ENCODE measurements at regions not wholly inside any gene's neighbourhood (a gene's known extent, or its start where the extent isn't known, plus 50 kb on each side); places are given as distances from the start of the nearest gene placed in this dataset.
A peak's percentile ranks its signal among the peaks of the same experiment; 100 is the strongest.

DNA sequence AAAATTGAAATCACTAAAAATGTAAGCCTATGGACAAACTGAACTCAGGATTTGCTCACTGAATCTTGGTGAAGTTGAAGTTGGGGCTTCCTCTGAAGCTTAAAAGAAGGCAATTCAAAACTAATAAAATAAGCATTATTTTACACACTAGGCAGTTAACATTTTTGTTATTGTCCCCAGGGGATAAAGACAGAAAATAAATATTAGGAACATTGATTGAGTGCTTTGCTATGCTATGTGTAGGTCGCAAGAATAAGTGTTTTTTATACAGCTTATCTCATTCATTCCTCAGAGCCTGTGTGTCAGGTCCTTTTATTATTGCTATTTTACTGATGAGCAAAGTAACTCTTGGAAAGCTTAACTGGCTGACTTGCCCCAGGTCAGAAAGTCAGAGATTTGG, 82.2 kb downstream of the ZNF608 start:
- DNase-seq (ENCODE audit: low spot score): no peak

DNA sequence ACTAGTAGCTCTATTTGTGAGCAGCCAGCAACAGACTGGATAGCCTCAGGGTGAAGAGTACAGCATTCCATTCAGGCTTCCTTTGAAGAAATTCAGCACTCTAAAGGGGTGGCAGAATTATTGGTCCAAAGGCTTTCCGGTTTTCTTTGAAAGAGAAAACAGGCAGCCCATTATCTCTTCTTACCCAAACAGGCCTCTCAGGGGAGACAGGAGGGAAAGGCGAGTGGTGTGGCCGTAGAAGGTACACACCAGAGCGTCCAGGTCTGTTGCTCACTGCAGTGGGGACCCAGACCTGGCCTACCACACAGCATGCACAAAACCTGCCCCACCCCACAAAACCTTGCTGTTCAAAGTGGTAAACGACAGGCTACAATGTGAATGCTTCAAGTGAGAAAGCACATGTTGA, 83.3 kb downstream of the ZNF608 start:
- DNase-seq (ENCODE audit: low spot score): no peak

DNA sequence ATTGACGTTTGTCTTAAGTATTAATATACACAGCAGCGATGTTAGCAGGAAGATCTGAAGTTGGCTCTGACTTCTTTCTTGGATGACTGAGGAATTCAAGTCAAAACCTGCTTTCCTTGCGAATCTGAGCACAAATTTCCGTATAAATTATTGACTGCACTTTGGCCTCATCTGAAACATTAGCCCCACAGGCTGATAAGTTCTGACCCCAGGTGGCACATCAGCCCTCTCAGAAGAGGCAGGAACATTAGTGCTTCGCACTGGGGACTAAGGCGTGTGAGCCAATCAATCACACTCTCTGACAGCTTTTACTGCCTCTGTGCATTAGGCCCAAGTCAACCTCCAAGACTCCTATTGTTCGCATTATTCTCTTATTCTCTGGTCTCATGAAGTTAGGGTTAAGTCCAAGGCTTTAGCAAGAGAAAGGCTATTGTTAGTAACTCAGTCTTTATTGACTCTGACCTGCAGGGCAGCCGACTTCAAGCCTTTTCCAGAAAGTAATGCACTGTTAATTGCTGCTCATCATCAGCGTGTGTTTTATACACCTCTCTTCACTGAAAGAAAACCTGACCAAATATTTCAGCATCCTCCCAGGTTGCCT, 84.2 kb downstream of the ZNF608 start:
- DNase-seq (ENCODE audit: low spot score): peak; percentile 33

DNA sequence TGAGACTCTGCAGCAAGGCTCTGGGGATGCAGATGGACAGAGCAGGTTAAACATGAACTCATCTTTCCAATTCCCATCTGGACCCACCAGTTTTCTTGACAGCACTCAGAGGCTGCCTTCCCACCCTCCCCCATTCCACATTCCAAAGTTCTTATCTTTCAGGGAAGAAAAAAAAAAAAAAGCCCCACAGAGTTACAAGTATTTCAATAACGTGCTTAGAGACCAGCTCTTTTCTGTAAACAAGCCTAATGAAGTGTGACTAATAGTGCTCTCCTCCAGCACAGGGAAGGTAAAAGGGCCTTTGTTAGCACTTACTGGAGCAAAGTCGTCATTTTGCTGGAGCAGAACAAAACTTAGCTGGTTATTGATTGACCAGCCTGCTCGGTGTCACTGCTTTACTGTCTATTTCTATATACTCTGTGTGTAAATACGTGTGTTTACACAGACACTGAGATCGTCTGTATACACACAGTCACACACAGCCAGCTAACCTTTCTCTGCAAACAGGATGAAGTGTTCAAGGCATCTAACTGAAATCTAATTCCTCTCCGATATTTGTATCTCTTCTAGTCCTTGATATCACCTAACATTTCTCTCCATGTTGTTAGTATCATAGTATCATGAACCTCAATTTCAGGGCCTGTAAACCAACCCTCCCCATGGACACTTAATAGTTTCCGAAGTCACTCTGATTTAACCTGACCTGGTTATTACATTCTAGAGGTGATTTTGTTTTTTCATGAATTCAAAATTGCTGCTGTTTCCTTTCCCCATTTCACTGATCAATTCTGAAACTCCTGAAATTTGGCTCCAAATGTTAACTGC, 84.9 kb downstream of the ZNF608 start:
- peak; percentile 87 for DNase-seq (ENCODE audit: low spot score)

DNA sequence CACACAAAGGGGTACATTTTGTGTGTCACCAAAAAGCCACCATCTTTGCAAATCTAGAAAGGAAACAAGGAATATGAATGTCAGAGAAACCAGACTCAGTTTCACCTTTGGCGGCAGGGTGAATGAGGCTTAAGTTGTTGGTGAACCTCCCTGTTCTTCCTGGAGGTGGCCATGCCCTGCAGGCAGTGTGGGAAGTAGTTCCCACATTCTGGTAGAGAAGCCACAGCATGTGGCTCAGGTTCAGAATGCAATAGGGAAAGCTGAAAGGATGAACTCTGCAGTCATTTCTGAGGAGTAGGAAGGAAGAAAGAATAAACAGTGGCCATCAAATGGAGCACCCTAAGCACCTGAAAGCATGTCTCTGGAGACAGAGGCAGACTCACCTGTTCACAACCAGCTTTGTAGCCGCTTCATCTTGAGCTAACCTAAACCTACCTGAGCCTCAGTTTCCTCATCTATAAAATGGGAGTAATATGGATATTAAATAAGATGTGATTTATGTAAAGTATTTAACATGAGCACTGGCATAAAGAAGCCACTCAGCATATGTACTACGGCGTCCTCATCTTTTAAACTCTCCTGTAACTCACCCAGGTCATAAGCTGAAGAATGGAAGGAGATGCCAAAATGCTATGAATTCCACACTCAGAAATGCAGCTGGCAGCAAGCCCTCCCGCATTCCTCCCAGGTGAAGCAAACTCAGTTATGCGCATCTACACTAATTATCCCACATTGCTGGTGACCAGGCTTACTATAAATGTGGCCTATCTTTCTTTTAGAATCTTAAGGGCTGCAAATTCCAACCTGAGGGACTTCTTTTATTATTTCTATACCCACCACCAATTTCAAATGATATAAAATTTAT, 86.0 kb downstream of the ZNF608 start:
- peak; percentile 81 for DNase-seq (ENCODE audit: low spot score)

DNA sequence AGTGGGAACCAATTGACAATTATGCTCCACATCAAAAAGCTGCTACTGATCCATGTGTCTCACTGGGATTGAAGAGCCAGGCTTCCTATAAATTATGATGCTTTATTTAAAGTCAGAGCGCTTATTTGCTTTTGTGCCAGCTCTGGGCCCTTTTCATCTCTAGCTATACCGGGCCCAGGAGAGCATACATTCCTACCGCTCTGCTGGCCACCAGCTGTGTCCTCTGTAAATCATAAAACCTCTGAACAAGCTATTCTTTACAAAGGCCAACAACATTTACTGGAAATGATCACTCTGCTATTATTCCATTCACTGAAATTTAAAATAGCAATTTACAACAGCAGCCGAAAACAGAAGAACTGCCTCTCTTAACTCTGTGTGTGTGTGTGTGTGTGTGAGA, 86.6 kb downstream of the ZNF608 start:
- DNase-seq (ENCODE audit: low spot score): no peak

DNA sequence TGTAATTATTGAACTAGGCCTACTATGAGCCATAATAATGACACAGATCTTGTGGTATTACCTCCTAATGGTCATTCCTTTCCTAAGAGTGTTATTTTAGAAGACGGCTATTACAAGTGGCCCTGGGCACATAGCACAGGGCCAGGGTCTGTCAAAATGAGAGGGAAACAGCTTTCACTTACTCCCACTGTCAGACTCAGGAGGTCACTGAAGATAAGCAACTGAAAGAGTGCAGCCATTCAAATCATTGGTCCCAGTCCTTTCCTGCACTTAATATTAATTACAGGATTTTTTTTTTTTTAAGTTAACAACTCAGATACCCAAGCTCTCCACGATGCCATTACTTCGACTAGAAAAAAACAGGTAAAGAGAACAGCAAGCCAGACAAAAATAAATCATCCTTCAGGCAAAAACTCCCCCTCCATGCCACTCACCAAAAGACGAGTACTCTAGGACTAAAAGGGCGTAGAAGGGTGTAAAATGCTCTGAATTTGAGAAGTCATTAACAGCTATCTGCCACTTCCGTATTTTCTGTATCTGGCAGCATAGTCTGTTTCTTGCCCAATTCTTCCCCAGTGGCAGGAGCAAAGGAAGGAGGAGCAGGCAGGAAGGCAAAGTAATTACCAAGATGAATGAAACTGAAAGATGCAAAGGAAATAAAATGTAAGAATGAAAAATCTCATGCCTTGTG, 87.4 kb downstream of the ZNF608 start:
- no peak for DNase-seq (ENCODE audit: low spot score)

DNA sequence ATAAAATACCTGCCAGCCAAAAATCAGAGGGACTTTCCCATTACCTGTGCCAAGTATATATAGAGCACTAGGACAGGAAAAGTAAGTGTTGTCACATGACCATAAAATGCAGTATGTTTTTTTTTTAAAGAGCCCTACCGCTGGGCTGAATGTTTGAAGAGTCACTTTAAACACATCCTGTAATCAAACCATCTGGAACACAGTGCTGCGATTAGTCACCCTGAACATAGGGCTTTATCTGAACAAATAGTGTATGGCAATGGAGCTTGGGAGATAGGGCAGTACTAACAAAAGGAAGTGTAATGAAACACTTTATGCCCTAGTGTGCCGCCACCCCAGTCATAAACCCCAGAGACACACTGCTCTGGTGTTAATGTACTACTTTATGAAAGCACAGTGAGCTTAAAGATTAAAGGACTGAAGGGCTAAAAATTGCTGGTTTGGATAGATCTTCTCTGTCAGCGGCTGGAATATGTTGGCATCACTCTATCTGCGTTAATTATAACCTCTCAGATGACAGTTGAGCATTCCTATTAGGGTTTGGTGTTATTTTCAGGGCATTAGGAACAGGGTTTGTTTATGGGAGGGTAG, 90.4 kb downstream of the ZNF608 start:
- peak; percentile 87 for DNase-seq (ENCODE audit: low spot score)

DNA sequence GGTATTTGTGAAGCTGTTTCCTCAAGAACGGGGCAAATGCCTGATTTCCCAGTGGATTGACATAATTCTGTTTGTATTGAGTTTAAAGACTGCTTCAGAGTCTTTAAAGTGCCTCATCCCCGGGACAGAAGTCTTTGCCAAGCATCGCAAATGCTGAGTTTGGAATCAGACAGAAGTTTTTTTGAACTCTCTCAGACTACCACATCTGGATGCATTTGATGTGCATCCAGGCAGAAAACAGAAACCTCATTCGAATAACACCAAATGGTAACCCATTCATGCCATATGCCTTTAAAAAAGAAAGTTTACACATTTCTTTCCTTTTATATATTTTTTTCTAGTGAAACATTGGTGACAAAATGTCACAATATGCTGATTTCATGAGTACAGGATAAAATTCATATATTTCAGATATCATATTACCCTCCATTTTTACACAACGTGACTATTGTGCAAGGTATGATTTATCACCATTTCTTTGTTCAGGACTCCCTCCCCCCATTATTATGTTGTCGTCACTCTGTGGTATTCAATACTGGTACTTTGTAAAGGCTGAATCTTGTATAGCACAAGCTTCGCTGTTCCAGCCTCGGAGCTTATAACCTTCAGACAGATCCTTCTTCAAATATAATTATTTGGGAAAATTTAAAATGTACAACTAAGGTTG, 91.1 kb downstream of the ZNF608 start:
- DNase-seq (ENCODE audit: low spot score): no peak

DNA sequence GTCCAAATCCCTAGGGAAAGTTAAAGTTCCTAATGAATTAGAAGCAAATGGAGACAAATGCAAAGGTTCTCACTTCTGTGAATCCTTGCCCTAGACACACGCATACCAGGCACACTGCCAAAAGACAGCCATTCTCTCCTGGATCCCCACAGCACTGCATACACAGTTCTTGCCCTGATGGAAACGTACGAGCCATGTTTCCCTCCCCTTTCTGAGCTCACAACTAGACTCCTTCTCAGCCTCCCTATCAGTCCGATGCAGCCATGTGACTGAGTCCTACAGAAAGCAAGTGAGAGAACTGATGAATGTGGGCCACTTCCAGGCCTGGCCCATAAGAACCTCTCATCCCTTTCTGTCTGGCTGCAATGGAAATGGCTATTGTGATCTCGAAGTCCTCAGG, 92.0 kb downstream of the ZNF608 start:
- DNase-seq (ENCODE audit: low spot score): no peak

DNA sequence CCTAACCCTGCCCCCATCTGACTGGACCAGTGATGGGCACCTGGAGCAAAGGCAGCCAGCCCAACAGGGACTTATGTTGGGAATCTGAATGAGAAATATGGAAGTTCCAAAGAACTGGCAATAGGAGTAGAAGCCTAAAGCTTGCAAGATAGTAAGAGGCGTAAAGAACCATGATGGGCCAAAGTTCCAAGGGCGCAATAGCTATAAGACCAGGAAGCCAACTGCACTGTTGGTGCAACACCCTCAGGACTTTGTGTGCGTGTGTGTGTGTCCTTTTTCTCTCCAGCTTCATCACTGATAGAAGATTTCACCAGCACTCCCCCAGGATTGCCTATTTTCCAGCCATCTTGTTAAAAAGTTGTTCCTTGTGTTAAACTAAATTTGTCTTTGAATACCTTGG, 92.8 kb downstream of the ZNF608 start:
- no peak for DNase-seq (ENCODE audit: low spot score)

DNA sequence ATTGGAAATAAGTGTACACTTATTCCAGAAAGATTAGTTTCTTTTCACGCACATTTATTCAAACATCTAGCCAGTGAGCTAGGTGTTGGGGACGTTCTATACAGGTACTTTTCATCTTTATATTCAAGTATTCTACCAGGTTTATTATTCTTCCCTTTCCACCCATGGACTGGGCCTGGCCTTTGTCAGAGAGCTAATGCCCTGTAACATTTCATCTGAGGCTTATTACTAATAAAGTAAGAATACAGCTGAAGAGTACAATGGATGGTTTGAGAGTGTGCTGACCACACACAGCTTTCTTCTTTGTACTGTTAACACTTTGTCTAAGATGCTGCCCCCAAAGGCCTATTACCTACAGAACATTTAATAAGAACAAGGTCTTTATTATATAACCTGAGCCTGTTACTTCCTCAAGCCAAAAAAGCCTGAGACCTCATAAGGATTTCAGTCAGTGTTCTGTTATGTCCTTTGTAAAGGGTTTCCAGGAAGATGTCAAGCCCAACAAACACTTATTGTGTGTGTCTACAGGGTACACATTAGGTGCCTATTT, 93.5 kb downstream of the ZNF608 start:
- no peak for DNase-seq (ENCODE audit: low spot score)

DNA sequence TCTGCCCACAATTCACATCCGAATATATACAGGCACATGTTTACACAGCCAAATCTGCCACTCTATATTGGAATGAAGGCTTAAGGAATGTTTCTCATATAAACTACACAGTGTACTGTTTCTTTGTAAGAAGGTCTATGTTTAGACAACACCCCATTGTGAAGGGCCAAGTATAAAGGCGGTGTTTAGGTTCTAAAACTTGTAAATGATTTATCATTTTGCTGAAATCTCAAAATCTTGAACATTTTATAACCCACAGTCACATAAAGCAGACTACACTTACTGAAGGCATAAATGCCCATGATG, 94.0 kb downstream of the ZNF608 start:
- DNase-seq (ENCODE audit: low spot score): no peak

DNA sequence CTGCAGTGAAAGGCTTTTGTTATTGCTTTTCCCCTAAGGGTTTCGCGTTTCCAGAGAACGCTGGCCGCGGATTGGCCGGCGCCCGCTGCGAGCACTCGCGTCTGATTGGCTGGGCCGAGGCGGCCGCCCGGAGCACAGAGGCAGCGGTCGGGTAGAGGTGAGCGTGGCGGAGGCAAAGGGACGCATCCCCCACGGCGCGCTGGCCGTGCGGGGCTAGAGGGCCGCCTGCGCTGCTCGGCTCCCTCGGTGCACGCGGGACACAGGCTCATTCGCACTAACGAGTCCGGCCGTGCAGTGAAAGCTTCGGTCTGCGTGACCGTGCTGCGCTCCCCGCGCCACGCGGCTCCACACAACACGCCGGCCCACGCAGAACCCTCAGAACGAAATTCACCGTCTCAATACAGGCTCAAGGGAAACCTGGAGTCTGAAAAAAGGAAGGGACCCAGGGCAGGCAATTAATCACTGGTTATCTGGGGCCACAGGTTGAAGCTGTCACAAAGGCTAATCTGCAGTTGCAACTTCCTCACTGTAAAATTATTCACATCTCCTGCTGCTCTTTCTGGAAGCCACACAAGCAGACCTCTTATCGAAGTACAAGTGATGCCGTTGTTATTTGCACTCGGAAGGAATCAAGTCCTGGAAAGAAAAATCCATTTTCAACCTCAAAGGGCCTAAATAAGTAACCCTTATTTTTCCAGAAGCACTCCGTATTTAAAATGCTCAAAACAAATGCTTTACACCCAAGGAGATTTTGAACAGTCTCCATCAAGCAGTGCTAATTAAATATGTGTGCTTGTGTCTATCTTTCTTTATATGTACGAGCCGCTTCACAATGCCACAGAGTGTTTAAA, 94.6 kb downstream of the ZNF608 start:
- peak; percentile 51 for DNase-seq (ENCODE audit: low spot score)

DNA sequence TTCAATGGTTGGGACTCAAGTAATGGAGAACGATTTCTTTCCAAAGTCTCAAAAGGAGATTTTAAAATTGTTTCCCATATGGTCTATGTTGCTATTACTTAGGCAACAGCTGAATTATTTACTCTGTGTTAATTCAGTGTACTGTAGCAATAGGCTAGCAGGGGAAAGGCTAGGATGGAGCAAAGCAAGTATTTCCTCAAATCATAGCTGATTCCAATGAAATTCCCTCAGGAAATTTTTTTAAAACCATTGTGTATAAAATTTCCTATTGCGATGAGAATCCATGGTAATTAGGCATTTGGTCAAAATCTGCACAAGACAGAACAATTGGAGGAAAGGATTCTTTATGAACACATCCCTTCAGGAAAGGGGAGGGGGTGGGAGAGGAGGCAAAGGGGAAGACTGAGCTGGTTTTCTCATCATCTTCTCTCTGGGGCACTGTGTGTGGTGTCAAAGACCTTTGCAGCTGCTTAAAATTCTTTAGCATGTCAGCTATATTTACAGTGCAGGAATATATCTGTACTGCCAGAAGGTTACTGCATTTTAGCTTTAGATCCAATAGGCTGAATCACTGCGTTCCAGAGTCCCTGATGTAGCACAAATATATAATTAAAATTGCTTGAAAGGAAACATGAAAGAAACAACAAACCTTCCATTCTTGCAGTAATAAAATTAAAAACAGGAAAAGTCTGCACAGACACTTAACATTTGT, 95.3 kb downstream of the ZNF608 start:
- no peak for DNase-seq (ENCODE audit: low spot score)

DNA sequence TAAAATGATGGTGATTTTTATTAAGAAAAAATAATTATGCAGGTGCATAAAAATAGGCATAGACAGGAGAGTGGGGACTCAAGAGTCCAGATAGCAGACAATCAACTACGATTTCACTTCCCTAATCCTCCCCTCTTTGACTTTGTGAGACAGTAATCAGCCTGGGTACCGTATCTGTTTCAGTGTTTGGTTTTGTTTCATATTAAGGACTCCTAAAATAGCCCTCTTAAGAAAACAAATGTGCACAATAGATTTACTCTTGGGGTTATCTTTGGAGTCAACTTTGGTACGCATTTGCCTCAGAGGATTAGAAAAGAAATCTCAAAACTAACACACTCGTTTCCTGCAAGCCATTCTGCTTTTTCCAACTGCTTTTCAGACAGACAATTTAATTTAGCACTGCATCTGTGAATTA, 96.3 kb downstream of the ZNF608 start:
- no peak for DNase-seq (ENCODE audit: low spot score)

DNA sequence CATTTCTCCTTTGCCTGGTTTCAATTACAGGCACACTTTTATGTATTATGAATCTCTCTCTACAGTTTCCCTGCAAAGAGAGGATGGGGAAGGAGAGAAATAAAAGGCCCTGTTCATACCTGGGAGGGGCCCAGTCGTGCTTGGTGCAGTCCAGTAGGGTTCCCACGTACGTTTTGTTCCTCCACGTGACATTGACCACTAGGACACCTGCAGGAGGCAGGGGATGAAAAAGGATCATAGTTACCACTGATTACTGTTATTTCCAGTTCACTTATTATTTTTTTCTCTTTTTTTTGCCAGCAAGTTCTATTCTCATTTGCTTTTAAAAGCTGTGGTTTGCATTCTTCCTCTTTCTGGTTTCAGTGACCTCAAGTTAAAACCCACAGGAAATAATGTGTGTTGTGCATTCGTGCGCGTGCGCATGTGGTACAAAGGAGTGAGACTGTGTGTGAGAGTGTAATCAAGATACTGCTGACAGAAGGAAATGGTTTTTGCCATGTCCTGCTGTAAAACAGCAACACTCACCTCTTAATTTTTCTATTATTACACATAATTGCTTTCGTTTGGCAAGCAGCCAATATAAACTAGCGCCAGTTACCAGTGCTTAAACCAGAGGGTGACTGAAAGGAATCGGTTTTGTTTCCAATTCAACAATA, 96.8 kb downstream of the ZNF608 start:
- peak; percentile 75 for DNase-seq (ENCODE audit: low spot score)

DNA sequence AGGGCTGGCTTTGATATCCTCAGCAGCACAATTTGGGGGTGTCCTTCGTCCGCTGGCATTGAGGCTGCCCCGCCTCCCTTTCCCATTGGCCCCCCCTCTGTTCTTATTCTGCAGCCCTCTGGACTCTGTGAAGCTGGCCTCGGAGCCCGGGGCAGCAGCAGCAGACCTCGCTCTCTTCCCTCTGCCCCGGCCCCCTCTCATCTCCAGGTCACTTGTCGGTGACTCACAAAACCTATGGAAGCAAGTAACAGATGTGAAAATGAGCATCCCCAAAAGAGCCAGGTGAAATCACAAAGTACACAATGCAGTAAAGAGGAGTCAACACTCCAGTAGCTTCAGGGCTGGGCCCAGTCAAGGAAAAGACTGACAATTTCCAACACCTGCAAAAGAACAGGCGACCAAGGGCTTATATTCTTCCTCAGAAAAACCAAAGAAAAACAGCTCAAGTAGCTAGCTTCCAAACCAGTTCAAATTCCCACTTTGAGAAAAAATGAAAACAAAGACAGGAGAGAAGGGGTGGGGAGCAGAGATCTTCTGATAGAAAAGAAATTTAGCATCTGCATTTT, 97.5 kb downstream of the ZNF608 start:
- DNase-seq (ENCODE audit: low spot score): no peak

Data from A172 (cell line).